Amniotic epithelial cell (primary cell): ENCODE measurements at regions not wholly inside any gene's neighbourhood (a gene's known extent, or its start where the extent isn't known, plus 50 kb on each side); places are given as distances from the start of the nearest gene placed in this dataset.

ENCODE experiments used
- DNase-seq: peaks from one replicate; pipeline ENCODE4 v3.0.0-alpha.2; 2010; ENCODE audit warnings: low read depth

- no peak for DNase-seq
These were observed 72.9 kb upstream of the RUNX3 start for GRCh38 chr1:25003000-25003399.

- no peak for DNase-seq
These were observed 71.2 kb upstream of the RUNX3 start for GRCh38 chr1:25001125-25001915.

- no peak for DNase-seq
These were observed 69.8 kb upstream of the RUNX3 start for GRCh38 chr1:24999906-25000305.

- no peak for DNase-seq
These were observed 69.3 kb upstream of the RUNX3 start for GRCh38 chr1:24999426-24999825.

- no peak for DNase-seq
These were observed 68.6 kb upstream of the RUNX3 start for GRCh38 chr1:24998563-24999245.

GRCh38 chr1:24996983-24997893 lies 67.2 kb upstream of the RUNX3 start:
- DNase-seq, result no peak

- DNase-seq, result no peak
These were observed 66.4 kb upstream of the RUNX3 start for GRCh38 chr1:24996456-24996855.

- no peak for DNase-seq
These were observed 65.6 kb upstream of the RUNX3 start for GRCh38 chr1:24995661-24996060.

- DNase-seq, result no peak
These were observed 65.1 kb upstream of the RUNX3 start for GRCh38 chr1:24995140-24995539.

- no peak for DNase-seq
These were observed 64.0 kb upstream of the RUNX3 start for GRCh38 chr1:24993871-24994580.

- DNase-seq, result no peak
These were observed 62.7 kb upstream of the RUNX3 start for GRCh38 chr1:24992761-24993211.

GRCh38 chr1:24992124-24992760 lies 62.2 kb upstream of the RUNX3 start:
- no peak for DNase-seq

GRCh38 chr1:24991697-24992096 lies 61.6 kb upstream of the RUNX3 start:
- no peak for DNase-seq

GRCh38 chr1:24990779-24991641 lies 60.9 kb upstream of the RUNX3 start:
- DNase-seq, result no peak

- DNase-seq, result no peak
These were observed 60.1 kb upstream of the RUNX3 start for GRCh38 chr1:24990136-24990535.

GRCh38 chr1:24989082-24989481 lies 59.0 kb upstream of the RUNX3 start:
- DNase-seq, result no peak

GRCh38 chr1:24988558-24988912 lies 58.5 kb upstream of the RUNX3 start:
- no peak for DNase-seq

GRCh38 chr1:24987875-24988557 lies 57.9 kb upstream of the RUNX3 start:
- DNase-seq, result no peak

GRCh38 chr1:24987424-24987823 lies 57.3 kb upstream of the RUNX3 start:
- DNase-seq, result no peak
